HG02973 (cell line): ENCODE measurements at regions not wholly inside any gene's neighbourhood (a gene's known extent, or its start where the extent isn't known, plus 50 kb on each side); places are given as distances from the start of the nearest gene placed in this dataset.

Experiments
- ATAC-seq: cut with Tn5 transposase; IDR thresholded peaks from one replicate; pipeline ENCODE4 v1.9.1; 2021; ENCODE audit warnings: moderate library complexity; ENCODE audit not compliant: unreplicated experiment

DNA sequence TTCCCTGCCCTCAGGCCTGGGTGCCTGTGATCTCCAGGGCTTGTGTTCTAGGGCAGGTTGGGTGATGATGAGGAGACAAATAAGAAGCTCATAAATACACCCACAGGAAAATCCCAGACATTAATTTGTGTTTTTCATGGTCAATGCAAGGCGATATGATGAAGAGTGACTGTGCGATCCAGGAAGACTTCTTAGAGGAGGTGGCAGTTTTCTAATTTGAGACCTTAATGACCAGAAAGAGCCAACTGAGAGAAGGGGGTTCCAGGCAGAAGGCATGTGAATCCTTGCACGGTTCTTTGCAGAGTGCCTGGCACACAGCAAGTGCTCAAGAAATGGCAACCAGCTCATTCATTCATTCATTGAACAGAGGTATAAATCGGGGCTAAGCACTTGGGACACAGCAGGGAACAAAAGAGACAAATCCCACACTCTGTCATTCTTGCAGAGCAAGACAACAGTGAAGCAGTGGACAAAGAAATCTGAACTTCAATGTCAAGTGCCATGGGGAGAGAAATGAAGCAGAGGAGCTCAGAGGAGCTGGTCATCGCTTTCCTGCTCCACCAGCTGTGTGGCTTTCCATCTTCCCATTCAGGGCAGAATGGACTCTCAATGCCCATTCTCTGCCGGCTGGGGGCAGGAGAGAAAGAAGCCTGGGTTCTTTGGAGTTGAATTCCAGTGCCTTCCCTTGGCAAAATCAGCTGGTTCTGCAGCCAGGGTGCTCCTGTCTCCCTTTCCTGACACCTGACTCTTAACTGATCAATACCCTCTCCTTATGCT, 128.3 kb downstream of the AACS start:
- ATAC-seq, result no peak

DNA sequence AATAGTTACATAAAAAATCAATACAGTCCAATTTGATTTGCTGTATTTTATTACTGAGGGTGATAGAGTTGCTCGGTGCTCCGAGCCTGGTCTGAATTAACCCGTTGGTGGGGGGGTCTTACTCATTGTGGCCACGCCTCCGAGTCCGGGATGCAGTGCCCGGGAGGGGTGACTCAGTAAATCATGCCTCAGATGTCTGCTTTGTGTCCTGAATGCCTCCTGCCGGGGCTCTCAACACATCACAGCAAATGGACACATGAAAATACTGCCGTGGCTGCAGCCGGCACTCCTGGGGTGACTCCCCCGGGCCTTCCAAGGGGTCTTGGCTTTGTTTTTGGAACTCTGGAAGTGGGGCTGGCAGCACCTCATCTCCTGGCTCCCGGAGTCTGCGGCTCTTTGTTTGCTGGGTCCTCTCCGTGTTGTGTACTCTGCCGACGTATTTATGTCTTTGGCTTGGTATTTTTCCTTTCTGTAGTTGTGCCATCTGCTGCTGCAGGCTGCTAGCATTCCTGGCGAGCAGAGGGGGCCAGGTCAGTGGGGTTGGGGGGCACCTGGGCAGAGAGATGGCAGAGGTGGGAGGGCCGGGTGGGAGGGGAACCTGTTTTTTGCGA, 129.0 kb downstream of the AACS start:
- ATAC-seq, result no peak

DNA sequence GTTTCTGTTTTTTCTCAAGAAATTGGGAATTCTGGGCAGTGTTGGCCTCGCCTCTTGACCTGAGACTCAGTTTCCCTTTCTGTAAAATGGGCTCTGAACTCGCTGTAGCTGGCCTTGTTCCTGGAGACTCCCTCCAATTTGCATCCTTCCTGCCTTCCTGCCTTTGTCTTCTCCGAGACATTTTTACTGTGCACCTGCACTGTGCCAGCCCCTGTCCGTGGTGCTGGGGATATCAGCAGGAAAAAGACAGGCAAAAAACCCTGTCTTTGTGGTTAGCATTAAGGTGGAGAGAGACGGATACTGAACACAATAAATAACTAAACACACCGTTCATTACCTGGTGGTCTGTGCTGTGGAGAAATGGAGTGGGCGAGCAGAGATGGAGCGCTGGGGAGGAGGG, 129.8 kb downstream of the AACS start:
- ATAC-seq, result no peak

DNA sequence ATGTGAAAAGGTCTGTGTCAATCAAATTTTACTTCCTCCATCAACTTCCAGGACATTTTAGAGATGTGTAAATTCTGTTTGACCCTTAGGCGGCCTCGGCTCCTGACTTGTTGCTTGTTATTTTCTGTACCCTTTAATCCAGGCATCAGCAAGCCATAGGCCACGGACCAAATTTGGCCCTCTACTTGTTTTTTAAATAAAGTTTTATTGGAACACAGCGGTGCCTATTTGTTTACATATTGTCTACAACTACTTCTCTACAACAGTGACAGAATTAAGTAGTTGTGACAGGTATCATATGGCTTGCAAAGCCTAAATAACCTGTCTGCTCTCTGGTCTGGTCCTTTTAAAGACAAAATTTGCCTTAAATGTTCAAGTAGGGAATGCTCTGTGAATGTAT, 132.1 kb downstream of the AACS start:
- no peak for ATAC-seq

DNA sequence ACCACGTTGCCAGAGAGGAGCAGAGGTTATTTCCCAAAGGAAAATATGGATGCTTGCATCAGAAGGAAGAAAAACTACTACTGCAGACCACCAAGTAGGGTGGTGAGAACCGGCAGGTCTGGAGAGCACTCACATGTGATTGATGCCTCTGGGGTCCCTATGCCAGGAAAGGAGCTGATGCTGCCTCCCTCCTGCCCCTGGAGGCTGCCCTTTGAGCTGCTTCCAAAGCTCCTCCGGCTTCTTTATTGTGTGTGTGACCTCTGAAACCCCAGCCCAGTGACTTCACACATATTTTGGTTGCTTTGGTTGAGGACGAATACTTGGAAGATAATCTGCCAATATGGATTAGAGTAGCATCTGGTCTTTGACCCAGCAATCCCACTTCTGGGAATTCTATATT, 133.4 kb downstream of the AACS start:
- no peak for ATAC-seq

DNA sequence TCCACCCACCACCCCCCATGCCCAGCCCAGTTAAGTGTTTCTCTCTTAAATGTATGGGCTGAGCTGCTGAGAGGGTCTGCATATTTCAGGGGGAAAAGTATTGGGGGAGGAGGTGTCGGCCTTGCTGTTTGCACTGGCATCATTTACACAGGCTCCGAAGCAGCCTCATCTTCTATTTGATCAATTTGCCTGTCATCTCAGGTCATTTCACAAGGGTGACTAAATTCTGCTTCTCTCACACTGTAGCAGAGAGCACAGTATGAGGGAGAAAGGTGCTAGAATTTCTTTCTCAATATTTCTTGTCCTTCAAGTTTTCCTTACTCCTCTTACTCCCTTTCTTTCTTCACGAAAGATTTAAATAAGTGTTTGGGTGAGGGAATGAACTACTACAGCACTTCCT, 135.9 kb downstream of the AACS start:
- ATAC-seq, result no peak

DNA sequence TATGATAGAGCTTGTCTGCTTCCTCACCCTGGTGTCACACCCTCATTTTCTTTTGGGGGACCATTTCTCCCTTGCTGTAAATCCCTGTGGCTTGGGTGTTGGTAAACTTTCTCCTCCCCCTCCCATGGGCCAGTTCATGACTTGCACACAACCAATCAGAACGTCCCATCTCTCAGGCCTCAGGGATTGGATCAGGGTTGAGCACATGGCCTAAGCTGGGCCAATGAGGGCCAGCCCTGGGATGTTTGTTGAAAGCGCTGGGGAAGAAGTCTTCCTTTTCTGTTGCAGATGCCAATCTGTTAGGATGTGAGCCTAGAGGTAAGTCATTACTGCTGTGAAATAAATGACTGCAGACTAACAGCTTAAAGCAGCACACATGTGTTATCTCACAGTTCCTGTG, 136.7 kb downstream of the AACS start:
- ATAC-seq, result no peak

DNA sequence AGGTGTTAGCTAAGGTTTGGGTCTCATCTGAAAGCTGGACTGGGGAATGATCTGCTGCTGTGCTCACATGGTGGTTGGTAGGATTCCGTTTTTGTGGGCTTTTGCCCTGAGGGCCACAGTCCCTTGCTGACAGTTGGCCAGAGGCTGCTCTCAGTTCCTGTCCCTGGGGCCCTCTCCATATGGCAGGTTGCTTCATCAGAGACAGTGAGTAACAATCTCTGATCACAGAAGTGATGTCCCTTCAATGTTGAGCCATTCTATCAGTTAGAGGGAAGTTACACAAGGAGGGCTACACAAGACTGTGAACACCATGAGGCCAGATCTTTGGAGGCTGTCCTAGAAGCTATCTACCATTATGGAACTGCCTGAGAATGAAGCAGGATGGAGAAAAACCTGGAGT, 137.2 kb downstream of the AACS start:
- no peak for ATAC-seq

DNA sequence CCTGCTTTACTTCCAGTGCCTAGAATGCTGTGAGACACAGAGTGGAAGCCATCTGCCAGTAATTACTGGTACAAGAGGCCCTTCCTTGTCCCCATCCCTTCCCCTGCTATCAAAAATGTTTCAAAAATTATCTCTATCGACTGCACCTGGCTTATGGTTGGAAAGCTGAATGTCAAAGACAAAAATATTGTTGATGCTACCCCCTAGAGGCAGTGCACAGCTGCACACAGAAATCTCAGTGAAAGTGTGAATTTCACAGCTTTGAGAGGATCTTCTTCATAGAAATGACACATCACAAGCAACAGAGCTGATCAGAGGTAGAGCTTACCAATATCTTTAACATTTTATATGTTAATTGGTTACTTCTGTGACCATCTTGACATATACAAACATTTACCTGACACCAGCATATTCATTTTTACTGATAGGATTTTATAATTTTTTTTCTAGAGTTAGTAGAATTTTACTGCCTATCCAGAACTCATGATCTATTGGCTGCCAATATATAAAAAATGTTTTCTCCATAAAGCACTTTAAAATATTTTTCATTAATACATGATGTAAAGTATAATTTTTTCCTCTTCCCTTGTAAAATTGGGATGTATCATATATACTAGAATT, 138.0 kb downstream of the AACS start:
- no peak for ATAC-seq

DNA sequence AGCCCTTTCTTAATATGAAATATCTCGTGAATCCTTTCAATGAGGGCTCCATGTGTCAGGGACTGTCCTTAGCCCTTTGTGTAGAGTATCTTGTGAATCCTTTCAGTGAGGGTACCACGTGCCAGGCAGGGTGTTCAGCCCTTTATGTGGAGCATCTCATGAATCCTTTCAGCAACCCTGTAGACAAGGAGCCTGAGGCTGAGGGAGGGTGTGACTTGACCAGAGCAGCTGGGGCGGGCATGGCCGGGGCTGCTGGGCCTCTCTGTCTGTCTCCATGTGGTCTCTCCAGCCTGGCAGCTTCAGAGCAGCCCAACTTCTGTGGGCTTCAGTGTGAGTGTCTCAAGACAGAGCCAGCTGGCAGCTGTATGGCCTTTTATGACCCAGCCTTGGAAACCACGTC, 140.2 kb downstream of the AACS start:
- ATAC-seq, result no peak

DNA sequence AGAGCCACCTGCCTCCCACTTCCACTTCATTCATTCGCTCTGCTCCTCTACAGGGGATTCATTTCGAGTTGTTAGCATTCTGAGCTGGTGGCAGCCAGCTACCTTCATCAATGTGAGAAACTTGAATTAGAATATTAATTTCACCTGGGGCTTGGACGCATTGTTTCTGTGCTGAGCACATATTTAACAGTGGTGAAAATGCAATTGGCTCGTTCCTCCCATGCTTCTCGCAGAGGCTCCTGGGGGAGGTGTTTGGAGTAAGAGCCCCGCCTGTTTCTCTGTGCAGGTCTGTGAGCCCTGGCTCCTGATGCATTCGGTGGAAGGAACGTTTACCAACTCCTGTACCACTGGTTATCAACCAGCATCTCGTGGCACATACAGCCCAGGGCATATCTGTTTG, 141.5 kb downstream of the AACS start:
- ATAC-seq, result no peak

DNA sequence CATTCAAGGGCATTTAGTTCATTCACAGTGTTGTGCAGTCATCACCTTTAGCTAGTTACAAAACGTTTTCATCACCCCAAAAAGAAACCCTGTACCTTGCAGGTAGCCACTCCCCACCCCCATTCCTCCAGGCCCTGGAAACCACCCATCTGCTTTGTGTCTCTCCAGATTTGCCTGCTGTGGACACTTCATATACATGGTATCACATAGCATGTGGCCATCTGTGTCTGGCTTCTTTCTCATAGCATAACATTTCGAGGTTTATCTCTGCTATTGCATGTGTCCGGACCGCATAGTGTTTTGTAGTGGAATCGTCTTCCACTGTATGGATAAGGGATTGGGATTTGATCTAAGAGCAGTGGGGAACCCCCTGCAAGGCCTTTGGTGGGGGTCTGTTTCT, 143.1 kb downstream of the AACS start:
- ATAC-seq, result no peak

DNA sequence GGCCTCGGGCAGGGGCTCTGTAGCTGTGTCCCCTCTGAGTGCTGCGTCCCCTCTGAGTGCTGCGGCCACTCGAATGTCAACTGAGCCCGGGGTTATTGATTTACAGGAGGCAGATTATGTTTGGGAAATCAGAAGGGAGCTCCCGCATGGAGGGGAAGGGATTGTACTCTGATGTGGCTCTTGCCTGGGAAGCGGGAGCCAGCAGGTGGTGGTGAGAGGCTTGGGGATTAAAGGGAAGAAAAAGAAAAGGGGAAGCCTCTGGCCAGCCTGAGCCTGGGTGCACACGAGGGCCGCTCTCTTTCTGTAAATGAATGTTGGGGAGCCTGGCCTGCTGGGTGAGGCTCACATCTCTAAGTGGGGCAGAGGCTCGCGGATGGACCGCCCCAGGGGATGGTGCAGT, 143.7 kb downstream of the AACS start:
- ATAC-seq, result no peak

DNA sequence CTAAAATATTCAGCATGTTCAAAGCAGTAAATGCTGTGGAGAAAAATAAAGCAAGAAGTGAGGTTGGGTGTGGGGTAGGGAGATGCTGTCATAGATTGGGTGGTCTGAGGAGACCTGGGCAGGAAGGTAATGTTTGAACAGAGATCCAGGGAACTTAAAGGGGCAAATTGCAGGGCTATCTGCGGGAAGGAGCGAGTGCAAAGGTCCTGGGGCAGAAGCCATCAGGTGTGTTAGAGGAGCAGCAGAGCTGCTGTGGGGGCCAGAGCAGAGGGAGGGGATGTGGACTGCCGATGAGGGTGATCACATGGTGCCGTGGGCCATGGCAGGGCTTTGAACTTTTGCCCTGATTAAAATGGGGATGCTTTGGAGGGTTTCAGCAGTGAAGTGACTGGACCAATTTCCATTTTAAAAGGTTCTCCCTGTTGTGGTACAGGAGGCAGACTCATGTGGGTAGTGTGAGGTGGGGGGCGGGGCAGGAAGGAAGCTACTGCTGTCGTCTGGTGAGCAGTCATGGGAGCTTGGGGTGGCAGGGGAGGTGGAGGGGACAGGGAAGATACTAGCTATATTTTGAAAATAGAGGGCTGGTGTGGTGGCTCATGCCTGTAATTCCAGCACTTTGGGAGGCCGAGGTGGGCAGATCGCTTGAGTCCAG, 145.0 kb downstream of the AACS start:
- no peak for ATAC-seq

DNA sequence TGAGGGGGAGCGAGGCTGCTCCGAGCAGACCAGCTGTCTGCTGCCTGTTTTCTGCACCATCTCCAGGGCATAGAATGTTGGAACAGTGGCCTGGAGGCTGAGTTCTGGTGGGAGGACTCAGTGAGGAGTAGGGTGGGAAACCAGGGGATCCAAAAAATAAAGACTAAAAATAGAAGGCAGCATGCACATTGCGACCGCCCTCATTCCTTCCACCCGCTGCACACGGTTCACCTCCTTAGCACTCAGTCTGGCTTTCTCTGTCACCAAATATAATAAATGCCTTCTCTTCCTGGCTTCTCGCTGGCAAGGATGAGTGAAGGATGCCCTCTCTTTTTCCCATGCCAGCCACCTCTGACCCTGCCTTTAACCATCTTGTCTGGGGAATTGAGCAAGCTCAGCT, 146.2 kb downstream of the AACS start:
- no peak for ATAC-seq

DNA sequence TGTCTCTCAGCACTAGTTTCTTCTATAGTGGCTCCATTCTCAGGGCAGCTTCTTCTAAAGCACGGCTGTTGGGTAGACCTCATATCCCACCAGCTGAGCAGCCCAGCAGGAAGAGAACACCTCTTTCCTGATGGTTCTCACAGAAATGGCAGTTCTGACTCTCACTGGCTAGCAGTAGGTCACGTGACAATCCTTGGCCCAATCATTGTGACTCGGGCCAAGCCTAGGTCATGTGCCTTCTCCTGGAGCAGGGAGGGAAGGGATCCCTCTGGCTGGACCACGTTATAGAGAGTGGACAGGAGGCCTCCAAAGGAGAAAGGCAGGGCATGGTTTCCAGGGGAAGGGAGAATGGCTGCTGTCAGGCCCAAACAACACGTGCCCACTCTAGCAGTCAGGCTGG, 149.1 kb downstream of the AACS start:
- ATAC-seq, result no peak

DNA sequence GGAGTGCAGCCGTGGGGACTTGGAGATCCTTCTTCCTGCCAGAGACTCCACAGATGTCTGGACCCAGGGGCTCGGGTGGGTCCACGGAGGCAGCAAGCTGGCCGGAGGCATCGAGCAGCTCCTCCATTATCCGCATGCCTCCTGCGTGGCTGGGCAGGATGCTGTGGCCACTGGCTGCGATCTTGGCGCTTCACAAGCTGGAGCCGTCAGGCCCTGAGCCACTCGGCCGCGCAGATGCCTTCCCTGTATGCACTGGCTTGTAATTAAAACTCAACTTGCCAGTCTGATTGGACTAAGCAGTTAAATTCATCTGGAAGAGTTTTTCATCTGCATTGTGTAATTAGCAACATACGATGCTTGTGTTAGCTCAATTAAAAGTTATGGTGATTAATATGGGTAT, 151.5 kb downstream of the AACS start:
- no peak for ATAC-seq

DNA sequence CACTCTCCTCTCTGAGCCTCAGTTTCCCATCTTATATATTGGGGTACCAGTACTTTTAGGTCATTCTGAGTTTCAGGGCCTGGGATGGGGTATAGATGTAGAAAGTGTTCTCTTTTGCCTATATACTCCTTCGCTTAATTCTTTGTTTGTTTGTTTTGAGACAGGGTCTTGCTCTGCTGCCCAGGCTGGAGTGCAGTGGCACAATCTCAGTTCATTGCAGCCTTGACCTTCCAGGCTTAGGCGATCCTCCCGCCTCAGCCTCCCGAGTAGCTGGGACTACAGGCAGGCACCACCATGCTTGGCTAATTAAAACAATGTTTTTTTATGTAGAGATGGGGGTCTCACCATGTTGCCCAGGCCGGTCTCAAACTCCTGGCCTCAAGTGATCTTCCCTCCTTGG, 152.1 kb downstream of the AACS start:
- ATAC-seq, result no peak

DNA sequence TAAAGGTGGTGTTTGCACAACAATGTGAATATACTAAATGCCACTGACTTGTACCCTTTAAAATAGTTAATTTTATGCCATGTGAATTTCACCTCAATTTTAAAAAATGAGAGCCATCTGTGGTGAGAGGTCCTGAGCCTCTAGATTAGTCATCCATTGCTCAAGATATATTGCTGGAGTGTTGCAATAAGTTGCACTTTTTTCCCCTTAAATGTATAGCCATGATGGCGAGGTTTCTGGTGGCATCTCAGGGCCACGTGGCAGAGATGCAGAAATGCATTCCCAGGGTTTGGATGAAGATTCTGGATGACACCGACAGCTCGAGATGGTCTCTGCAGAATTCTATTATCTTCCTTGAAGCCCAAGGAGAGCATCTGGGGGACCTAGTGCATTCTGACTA, 153.7 kb downstream of the AACS start:
- ATAC-seq, result no peak

DNA sequence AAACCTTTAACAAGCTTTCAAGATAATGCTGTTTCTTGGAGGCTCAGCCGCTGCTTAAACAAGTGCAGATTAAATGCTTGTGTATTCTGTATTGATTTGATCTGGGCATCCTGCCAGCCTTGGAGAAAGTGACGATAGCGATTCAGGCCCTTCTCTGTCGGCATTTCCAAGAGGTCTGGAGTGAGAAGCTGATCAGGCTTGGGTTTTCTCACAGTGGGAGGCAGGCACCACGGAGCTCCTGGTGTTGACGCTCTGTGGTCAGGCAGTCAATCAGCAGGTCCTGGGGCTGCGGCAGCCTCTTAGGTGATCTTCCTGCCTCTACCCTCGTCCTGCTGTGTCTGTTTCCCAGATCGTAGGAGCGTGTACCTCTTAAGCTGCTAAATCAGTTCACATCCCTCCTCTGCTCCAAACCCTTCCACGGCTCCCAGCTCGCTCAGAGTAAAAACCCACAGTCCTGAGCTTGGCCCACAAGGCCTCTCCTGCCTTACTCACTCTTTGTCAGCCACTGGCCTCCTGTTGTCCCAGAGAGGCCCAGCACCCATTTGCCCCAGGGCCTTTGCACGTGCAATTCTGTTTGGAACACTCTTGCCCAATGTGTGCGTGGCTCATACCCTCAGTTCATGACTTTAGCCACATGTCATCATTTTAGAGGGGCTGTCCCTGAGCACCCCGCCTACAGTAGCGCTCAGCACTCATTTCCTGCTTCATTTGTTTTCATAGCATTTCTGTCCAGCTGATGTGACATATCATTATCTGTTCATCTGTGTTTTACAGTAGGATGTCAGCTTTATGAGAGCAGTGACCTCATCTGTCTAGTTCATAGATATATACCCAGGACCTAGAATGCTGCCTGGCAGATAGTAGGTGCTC, 155.4 kb downstream of the AACS start:
- ATAC-seq, result no peak

DNA sequence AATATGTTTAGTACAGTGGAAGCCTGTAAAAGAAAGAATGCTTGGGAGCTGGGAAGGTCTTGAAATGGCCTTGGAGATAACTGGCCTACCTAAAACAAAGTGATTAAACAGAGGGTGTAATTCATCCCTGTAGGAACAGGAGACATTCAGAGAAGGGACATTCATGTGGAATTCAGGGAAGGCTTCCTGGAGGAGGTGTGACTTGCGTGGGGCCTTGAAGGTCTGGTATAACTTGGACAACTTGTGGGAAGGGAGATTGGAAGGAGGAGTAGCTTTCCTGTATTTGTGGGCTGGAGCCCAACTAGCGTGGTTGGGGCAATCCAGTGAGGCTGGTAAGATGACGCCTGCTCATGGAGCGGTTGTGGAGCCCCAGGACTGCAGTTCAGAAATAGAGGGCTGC, 156.4 kb downstream of the AACS start:
- ATAC-seq, result no peak
